ENCODE measurements at regions not wholly inside any gene's neighbourhood (a gene's known extent, or its start where the extent isn't known, plus 50 kb on each side); places are given as distances from the start of the nearest gene placed in this dataset.
"Not testable (repeated sequence)": the region's sequence is repeated elsewhere in the genome, so short reads cannot be mapped to it uniquely, and the experiment has no call there.

GRCh38 chr1:109835645-109836044 lies 71.9 kb upstream of the EPS8L3 start:
- TF ChIP-seq TARDBP (IDR thresholded peaks at IDR 0.05); FOXK2 (IDR thresholded peaks at IDR 0.05); SUZ12 (IDR thresholded peaks at IDR 0.05); FOXA1 (IDR thresholded peaks at IDR 0.05); ZNF384 (IDR thresholded peaks at IDR 0.05); ARNT (IDR thresholded peaks at IDR 0.05); HDGF (IDR thresholded peaks at IDR 0.05; ENCODE audit: borderline replicate concordance); ELF4 (IDR thresholded peaks at IDR 0.05); L3MBTL2 (conservative IDR thresholded peaks at IDR 0.05); PKNOX1 (IDR thresholded peaks at IDR 0.05); SP1 (IDR thresholded peaks at IDR 0.05): not testable (repeated sequence)

All from HEK293T (cell line).